ENCODE measurements at regions not wholly inside any gene's neighbourhood (a gene's known extent, or its start where the extent isn't known, plus 50 kb on each side); places are given as distances from the start of the nearest gene placed in this dataset.

DNA sequence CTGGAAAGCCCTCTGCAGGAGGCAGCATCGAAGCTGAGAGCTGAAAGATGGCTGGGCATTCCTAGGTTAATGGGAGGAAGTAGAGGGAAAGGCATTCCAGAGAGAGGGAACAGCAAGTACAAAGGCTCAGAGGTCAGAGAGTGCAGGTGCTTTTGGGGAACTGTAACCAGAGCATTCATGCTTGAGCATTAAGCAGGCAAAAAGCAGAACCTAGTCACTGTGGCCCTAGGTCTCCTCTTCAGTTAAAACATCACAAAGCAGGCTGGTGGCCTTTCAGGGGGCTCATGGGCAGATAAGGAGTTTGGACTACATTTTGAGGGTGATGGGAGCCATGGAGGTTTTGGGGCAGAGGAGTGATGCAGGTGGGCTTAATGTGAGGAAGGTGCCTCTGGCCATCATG, 169.2 kb upstream of the MYL2 start:
- H3K4me3 ChIP-seq = no peak overlapping the region
- no peak overlapping the region for H3K9ac ChIP-seq (ENCODE audit: control insufficient read depth, insufficient read depth, low read length)
- TF ChIP-seq NBN (IDR thresholded peaks at IDR 0.05) (no peak), TCF7 (IDR thresholded peaks at IDR 0.05; ENCODE audit: borderline replicate concordance) (no peak), SPI1 (IDR thresholded peaks at IDR 0.05; ENCODE audit: borderline replicate concordance, insufficient read depth, low read depth, low read length) (peak; percentile 23; the same call in 1 of the 2 replicates), TCF12 (IDR thresholded peaks at IDR 0.05; ENCODE audit: low read depth, low read length) (no peak), HDAC6 (IDR thresholded peaks at IDR 0.05; ENCODE audit: unreplicated experiment) (no peak), NR2F1 (conservative IDR thresholded peaks at IDR 0.05) (no peak)
- H3K4me2 ChIP-seq (ENCODE audit: control insufficient read depth, insufficient read depth) = no peak overlapping the region
- no peak overlapping the region for H2AFZ ChIP-seq (ENCODE audit: control insufficient read depth, low read depth, low read length)
- DNase-seq (ENCODE audit: low read depth, low spot score) = no peak
- H3K27ac ChIP-seq (ENCODE audit: control insufficient read depth, insufficient read depth) = no peak overlapping the region
- H3K9me3 ChIP-seq (replicated peaks; ENCODE audit: control insufficient read depth, insufficient read depth, low read length) = no peaks in the 10 kb centered on the region
- ChIA-PET CTCF (interaction anchor here (0.5 kb wide), 1 partner anchor 204 kb away, joined by 3 read pairs; no protein-coding TSS in a partner anchor), RAD21 (ENCODE audit: unreplicated experiment) (no interaction called here), POLR2A (no interaction called here), SMC1A (ENCODE audit: uncharacterized antibody, unreplicated experiment) (no interaction called here)
- WGBS (ENCODE audit: insufficient coverage, insufficient replicate concordance, low lambda C conversion rate, missing lambda C conversion rate) = 0% methylated on average over 1 of the region's 1 CpG
- H4K20me1 ChIP-seq (ENCODE audit: control insufficient read depth, insufficient read depth) = no peaks in the 10 kb centered on the region
- intact Hi-C loops (cut with micrococcal nuclease; ENCODE audit: unreplicated experiment) = no loop called here
- in situ Hi-C loops (cut with MboI) = no loop called here
- FAIRE-seq = no peak
- H3K36me3 ChIP-seq (ENCODE audit: control insufficient read depth in 2 of 2, insufficient read depth in 2 of 2, low read length in 1 of 2) = no peaks in the 10 kb centered on the region
- H3K79me2 ChIP-seq (ENCODE audit: control insufficient read depth, insufficient read depth, low read length) = no peaks in the 10 kb centered on the region
- BruUV-seq (replicated peaks) = no TSS peak
- no peak for ATAC-seq
- peaks cover 0 to 2% of the 10 kb centered on the region in 2 experiments; a peak in 3 of 4 replicates for H3K27me3 ChIP-seq (replicated peaks in 1 of 2; ENCODE audit: control insufficient read depth in 2 of 2, insufficient read depth in 2 of 2, low read length in 1 of 2)
- H3K4me1 ChIP-seq (ENCODE audit: control insufficient read depth, insufficient read depth, low read length) = peaks cover 12% of the 10 kb centered on the region

DNA sequence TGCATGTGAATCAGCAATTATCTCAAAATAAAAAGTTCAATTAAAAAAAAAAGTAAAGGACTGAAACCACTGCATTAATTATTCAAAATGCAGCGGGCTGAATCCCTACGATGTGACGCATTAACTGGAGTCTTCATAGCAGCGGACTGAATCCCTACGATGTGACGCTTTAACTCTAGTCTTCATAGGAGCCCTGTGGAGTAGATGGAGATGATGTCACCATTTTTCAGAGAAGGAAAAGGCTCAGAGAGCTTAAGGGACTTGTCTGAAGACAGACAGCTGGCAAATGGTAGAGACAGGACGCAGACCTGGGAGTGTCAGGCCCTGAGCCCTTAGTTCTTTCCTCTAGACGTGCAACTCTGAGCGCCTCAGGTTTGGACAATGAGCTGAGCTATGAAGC, 168.0 kb upstream of the MYL2 start:
- Histone ChIP-seq H4K20me1 (ENCODE audit: control insufficient read depth, insufficient read depth) (no peaks in the 10 kb centered on the region), H3K36me3 (ENCODE audit: control insufficient read depth in 2 of 2, insufficient read depth in 2 of 2, low read length in 1 of 2) (no peaks in the 10 kb centered on the region), H3K4me1 (ENCODE audit: control insufficient read depth, insufficient read depth, low read length) (peaks cover 6% of the 10 kb centered on the region), H3K27ac (ENCODE audit: control insufficient read depth, insufficient read depth) (no peak overlapping the region), H3K27me3 (replicated peaks in 1 of 2; ENCODE audit: control insufficient read depth in 2 of 2, insufficient read depth in 2 of 2, low read length in 1 of 2) (peaks cover 2 to 3% of the 10 kb centered on the region in 2 experiments; a peak in 3 of 4 replicates), H3K4me2 (ENCODE audit: control insufficient read depth, insufficient read depth) (no peak overlapping the region), H3K79me2 (ENCODE audit: control insufficient read depth, insufficient read depth, low read length) (no peaks in the 10 kb centered on the region), H3K9me3 (replicated peaks; ENCODE audit: control insufficient read depth, insufficient read depth, low read length) (no peaks in the 10 kb centered on the region), H2AFZ (ENCODE audit: control insufficient read depth, low read depth, low read length) (no peak overlapping the region), H3K4me3 (no peak overlapping the region), H3K9ac (ENCODE audit: control insufficient read depth, insufficient read depth, low read length) (no peak overlapping the region)
- intact Hi-C loops (cut with micrococcal nuclease; ENCODE audit: unreplicated experiment) = no loop called here
- BruUV-seq (replicated peaks) = no TSS peak
- WGBS (ENCODE audit: insufficient coverage, insufficient replicate concordance, low lambda C conversion rate, missing lambda C conversion rate) = 74% methylated on average over 9 of the region's 9 CpGs
- ChIA-PET POLR2A (no interaction called here), CTCF (no interaction called here), SMC1A (ENCODE audit: uncharacterized antibody, unreplicated experiment) (interaction anchor here (1.1 kb wide), 1 partner anchor 15 kb away, joined by 3 read pairs; no protein-coding TSS in a partner anchor), RAD21 (ENCODE audit: unreplicated experiment) (no interaction called here)
- in situ Hi-C loops (cut with MboI) = no loop called here
- no peak for TF ChIP-seq PAX5 (IDR thresholded peaks at IDR 0.05; ENCODE audit: borderline replicate concordance, low read depth, low read length)
- no peak for TF ChIP-seq MTA3 (IDR thresholded peaks at IDR 0.05; ENCODE audit: borderline replicate concordance, low read length)
- TF ChIP-seq CBFB (IDR thresholded peaks at IDR 0.05; ENCODE audit: low read depth) = no peak
- no peak for TF ChIP-seq SMARCA5 (IDR thresholded peaks at IDR 0.05)
- ATAC-seq = no peak
- FAIRE-seq = no peak
- no peak for DNase-seq (ENCODE audit: low read depth, low spot score)
